GM12864 (cell line): ENCODE measurements at regions not wholly inside any gene's neighbourhood (a gene's known extent, or its start where the extent isn't known, plus 50 kb on each side); places are given as distances from the start of the nearest gene placed in this dataset.
"Not testable (repeated sequence)": the region's sequence is repeated elsewhere in the genome, so short reads cannot be mapped to it uniquely, and the experiment has no call there.

ENCODE experiments used
- DNase-seq: peaks from one replicate; pipeline ENCODE4 v3.0.0-alpha.2; 2011; ENCODE audit warnings: low read depth
- H3K4me3 ChIP-seq: 2 replicates; pipeline ENCODE4 v1.5.1; 2011; ENCODE audit warnings: mild to moderate bottlenecking, low read depth, low read length, control low read depth
- TF ChIP-seq, protein P1 (sequence below): IDR thresholded peaks from 2 replicates; pipeline ENCODE4 v1.5.1; 2011; ENCODE audit warnings: low read depth, mild to moderate bottlenecking, moderate library complexity, low read length, control low read depth, inconsistent platforms; ENCODE audit errors: missing control alignments

DNA sequence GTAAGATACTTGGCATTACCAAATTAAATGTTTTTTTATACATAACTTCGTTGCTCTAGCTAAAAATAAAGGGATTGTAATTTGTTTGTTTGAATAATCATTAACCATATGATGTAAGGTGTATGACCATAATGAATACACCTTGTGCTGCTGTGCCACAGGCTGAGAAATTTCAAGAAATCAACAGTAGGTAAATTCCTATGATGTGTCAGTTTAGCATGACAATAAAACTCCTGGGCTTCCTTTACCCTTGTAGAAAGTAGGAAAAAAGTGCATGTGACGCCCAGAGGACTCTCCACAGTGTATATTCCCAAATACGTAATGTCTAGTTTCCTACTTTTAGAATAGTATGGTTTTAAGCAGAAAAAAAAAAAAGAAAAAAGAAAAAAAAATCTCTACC is 208.1 kb downstream of the SATB1 start:
- no peak for DNase-seq
- TF ChIP-seq, protein P1, sequence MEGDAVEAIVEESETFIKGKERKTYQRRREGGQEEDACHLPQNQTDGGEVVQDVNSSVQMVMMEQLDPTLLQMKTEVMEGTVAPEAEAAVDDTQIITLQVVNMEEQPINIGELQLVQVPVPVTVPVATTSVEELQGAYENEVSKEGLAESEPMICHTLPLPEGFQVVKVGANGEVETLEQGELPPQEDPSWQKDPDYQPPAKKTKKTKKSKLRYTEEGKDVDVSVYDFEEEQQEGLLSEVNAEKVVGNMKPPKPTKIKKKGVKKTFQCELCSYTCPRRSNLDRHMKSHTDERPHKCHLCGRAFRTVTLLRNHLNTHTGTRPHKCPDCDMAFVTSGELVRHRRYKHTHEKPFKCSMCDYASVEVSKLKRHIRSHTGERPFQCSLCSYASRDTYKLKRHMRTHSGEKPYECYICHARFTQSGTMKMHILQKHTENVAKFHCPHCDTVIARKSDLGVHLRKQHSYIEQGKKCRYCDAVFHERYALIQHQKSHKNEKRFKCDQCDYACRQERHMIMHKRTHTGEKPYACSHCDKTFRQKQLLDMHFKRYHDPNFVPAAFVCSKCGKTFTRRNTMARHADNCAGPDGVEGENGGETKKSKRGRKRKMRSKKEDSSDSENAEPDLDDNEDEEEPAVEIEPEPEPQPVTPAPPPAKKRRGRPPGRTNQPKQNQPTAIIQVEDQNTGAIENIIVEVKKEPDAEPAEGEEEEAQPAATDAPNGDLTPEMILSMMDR = no peak
- H3K4me3 ChIP-seq = no peak overlapping the region

DNA sequence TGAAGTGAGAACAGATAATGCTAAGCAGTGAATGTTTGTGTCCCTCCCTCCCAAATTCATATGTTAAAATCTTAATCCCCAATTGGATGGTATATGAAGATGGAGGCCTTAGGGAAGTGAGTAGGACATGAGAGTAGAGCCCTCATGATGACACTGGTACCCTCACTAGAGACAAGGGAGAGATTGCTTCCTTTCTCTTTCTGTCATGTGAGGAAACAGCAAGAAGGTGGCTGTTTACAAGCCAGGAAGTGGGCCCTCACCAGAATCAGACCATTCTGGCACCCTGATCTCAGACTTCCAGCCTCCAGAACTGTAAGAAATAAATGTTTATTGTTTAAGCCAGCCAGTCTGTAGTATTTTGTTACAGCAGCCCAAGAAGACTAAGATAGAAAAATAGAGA is 209.5 kb downstream of the SATB1 start:
- H3K4me3 ChIP-seq = no peak overlapping the region
- DNase-seq = no peak
- TF ChIP-seq, protein P1 = no peak

- no peak overlapping the region for H3K4me3 ChIP-seq
- TF ChIP-seq, protein P1 = no peak
- DNase-seq = no peak
These were observed 214.0 kb downstream of the SATB1 start for GRCh38 chr3:18211116-18211515.

- no peak for DNase-seq
- no peak overlapping the region for H3K4me3 ChIP-seq
- TF ChIP-seq, protein P1 = no peak
These were observed 216.3 kb downstream of the SATB1 start for GRCh38 chr3:18208856-18209255.

DNA sequence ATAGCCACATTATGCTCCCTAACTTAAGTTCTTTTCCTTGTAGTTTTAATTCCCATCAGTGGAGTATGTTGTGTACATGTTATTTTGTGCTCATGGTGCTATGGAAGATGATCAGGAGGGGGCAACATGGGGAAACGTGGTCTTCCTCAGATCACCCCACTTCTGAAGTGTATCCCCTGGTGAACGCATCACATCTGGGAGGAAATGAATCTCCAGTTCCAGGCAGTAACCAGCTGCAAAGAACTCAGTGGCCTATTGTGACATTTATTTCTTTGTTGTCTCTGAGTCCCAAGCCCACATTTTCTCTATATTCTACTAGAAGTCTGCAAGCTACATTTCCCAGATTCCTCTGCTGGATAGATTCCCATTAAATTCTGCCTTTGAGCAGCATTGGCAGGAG is 217.0 kb downstream of the SATB1 start:
- TF ChIP-seq, protein P1 = no peak
- DNase-seq = no peak
- H3K4me3 ChIP-seq = no peak overlapping the region

DNA sequence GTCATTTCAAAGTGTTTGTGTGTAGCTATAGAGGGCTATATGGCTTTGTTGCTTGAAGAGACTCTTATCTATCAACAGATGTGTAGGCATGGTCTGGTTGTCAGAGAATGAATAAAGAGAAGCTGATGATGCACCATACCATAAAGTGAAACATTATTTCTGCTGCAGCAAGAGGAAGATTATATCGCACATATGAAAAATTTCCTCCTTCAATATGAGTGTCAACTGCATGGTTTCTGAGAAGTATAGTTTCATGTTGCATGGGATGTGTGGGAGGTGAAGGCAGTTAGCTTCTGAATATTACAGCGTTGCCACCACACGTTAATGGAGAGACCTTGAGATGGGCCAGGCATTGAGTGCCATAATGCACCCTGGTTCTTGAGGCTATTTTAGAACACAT is 217.9 kb downstream of the SATB1 start:
- no peak overlapping the region for H3K4me3 ChIP-seq
- TF ChIP-seq, protein P1 = no peak
- DNase-seq = no peak

DNA sequence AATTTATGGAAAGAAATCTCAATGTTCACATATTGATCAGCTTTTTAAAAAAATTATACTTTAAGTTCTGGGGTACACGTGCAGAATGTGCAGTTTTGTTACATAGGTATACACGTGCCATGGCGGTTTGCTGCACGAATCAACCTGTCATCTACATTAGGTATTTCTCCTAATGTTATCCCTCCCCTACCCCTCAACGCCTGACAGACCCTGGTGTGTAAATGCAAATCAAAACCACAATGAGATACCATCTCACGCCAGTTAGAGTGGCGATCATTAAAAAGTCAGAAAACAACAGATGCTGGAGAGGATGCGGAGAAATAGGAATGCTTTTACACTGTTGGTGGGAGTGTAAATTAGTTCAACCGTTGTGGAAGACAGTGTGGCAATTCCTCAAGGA is 219.4 kb downstream of the SATB1 start:
- DNase-seq, H3K4me3 ChIP-seq: not testable (repeated sequence)

- H3K4me3 ChIP-seq = no peak overlapping the region
- TF ChIP-seq, protein P1 = no peak
- DNase-seq = no peak
These were observed 223.8 kb downstream of the SATB1 start for GRCh38 chr3:18201315-18201714.
